GM10248 (cell line): ENCODE measurements at regions not wholly inside any gene's neighbourhood (a gene's known extent, or its start where the extent isn't known, plus 50 kb on each side); places are given as distances from the start of the nearest gene placed in this dataset.

ENCODE experiments used
- CTCF ChIA-PET: fragments of 300-600 bp; sonication (Branson Sonifier 250); formaldehyde crosslinking; extraction: SDS; loops from one replicate; lab custom pipeline; 2021; ENCODE audit warnings: antibody characterized with exemption; lab: Yijun Ruan, JAX
- POLR2A ChIA-PET: fragments of 350-650 bp; sonication (Branson Sonifier 250); formaldehyde crosslinking; extraction: SDS; loops from one replicate; lab custom pipeline; 2020; ENCODE audit warnings: antibody characterized with exemption; lab: Yijun Ruan, JAX
- DNase-seq: peaks from one replicate; pipeline ENCODE4 v3.0.0; 2012; ENCODE audit errors: extremely low spot score
- CTCF ChIP-seq: IDR thresholded peaks from 2 replicates; pipeline ENCODE4 v1.5.1; 2012; ENCODE audit warnings: mild to moderate bottlenecking, low read depth; ENCODE audit errors: extremely low read depth, missing control alignments, control extremely low read depth

- no peak for TF ChIP-seq CTCF
- CTCF ChIA-PET: interaction anchor here (0.8 kb wide), 1 partner anchor 10 kb away, joined by 4 read pairs; no protein-coding TSS in a partner anchor
- no peak for DNase-seq
- POLR2A ChIA-PET: no interaction called here
These were observed 58.2 kb upstream of the CLMP start for GRCh38 chr11:123253223-123253622.

DNA sequence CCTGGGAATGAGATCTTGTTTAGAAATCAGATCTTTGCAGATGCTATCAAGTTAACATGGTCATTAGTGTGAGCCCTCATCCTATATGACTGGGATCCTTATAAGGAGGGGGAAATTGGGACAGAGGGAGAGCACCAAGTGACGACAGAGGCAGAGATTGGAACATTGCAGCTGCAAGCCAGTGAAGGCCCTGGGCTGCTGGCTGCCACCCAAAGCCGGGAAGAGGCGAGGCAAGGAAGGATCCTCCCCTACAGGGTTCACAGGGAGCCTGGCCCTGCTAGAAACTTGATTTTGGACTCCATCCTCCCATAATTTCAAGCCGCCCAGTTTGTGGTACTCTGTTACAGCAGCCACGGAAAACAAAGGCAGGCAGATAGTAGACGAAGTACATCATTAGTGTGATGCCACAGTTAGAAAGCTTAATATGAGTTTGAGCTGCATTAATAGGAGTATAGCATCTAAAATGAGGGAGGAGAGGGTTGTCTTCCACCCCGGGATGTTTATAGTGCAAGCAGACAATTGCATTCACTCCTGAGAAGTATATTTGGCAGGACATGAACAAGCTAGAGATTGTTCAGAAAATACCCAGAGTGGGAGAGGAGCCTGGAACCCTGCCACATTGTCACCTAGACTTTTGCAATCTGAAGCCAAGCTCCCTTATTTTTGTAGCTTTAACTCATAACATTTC lies 56.8 kb upstream of the CLMP start:
- POLR2A ChIA-PET: no interaction called here
- DNase-seq: no peak
- TF ChIP-seq CTCF: no peak
- CTCF ChIA-PET: interaction anchor here (1.0 to 2.4 kb wide), 5 partner anchors 10 to 149 kb away, joined by 3 to 17 read pairs (median 6); no protein-coding TSS in a partner anchor

DNA sequence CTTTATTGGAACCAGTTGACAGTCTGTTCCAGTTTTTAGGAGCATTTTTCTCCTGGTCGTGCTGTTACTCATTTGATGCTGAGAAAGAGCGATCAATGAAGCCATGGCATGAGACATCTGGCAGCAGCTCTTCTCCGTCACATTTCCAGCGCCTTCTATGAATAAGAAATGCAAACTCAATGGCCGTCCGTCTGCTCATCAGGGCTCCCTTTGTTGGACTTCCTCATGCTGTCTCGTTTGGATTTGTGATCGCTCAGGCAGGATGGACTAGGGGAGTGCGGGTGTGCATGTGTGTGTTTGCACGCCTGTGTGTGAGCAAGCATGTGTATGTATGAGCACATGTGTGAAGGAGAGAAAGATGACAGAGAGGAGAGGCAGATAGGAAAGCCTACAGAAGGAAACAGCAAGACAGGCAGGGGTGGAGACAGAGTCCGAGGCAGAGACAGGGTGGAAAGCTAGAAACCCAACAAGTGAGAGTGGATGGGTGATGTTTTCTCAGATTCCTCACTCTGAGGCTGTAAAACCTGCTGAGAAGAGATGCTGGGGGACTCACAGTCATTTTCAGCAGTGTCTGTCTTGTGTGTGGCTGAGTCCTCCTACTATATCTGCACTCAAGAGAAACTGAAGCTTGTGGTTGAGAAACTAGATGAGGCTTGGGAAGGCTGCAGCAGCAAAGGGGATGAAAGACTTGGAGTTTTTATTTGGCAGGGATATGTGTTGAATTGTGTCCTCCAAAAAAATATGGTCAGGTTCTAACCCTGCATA lies 56.0 kb upstream of the CLMP start:
- TF ChIP-seq CTCF: no peak
- ChIA-PET POLR2A (no interaction called here), CTCF (interaction anchor here (1.3 to 2.4 kb wide), 3 partner anchors 10 to 139 kb away, joined by 6 to 17 read pairs (median 6); no protein-coding TSS in a partner anchor)
- DNase-seq: no peak

- POLR2A ChIA-PET: no interaction called here
These were observed 54.3 kb upstream of the CLMP start for GRCh38 chr11:123249354-123249753.

DNA sequence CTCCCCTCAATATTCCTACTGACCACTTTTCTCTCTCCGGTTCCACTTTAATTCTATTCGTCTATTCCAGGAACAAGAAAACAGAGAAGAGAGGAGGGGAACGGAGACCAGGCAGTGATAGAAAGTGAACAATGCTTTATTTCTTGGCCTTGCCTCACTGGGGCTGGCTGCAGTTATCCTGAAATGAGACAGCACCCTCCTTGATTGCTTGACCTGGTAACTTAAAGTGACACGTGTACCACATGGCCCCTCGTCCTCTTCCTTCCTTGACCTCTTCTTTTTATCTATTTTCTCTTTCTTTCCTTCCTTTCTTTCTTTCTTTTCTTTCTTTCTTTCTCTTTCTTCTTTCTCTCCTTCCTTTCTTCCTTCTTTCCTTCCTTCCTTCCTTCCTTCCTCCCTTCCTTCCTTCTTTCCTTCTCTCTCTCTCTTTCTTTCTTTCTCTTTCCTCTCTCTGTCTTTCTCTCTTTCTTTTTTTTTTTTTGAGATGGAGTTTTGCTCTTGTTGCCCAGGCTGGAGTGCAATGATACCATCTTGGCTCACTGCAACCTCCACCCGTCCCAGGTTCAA lies 52.8 kb upstream of the CLMP start:
- DNase-seq: no peak
- TF ChIP-seq CTCF: no peak
- CTCF ChIA-PET: interaction anchor here (0.6 to 5.8 kb wide), 40 partner anchors 12 to 394 kb away, joined by 3 to 94 read pairs (median 4); no protein-coding TSS in a partner anchor
- POLR2A ChIA-PET: interaction anchor here (0.7 to 1.0 kb wide), 2 partner anchors 186 to 191 kb away, joined by 3 to 4 read pairs; no protein-coding TSS in a partner anchor

More at GRCh38 chr11:123249354-123249753, 54.3 kb upstream of the CLMP start:
- CTCF ChIA-PET: interaction anchor here (1.3 to 2.4 kb wide), 2 partner anchors 12 to 138 kb away, joined by 4 to 6 read pairs; no protein-coding TSS in a partner anchor
- TF ChIP-seq CTCF: no peak
- no peak for DNase-seq

- ChIA-PET CTCF (interaction anchor here (0.6 to 5.8 kb wide), 47 partner anchors 12 to 1636 kb away, joined by 3 to 94 read pairs (median 4); no protein-coding TSS in a partner anchor), POLR2A (interaction anchor here (0.7 to 1.0 kb wide), 2 partner anchors 185 to 190 kb away, joined by 3 to 4 read pairs; no protein-coding TSS in a partner anchor)
- DNase-seq: no peak
- TF ChIP-seq CTCF: no peak
These were observed 52.4 kb upstream of the CLMP start for GRCh38 chr11:123247496-123247799.
